HUES64 (cell line): ENCODE measurements at regions not wholly inside any gene's neighbourhood (a gene's known extent, or its start where the extent isn't known, plus 50 kb on each side); places are given as distances from the start of the nearest gene placed in this dataset.

Experiments
- H3K27ac ChIP-seq: 2 replicates; pipeline ENCODE4 v1.7.0; 2013; ENCODE audit warnings: low read depth, low read length, inconsistent platforms
- H3K27me3 ChIP-seq: 2 replicates; pipeline ENCODE4 v1.6.1; 2013; ENCODE audit warnings: mild to moderate bottlenecking, low read length; ENCODE audit not compliant: insufficient read depth
- H3K36me3 ChIP-seq: 2 replicates; pipeline ENCODE4 v1.6.1; 2013; ENCODE audit warnings: mild to moderate bottlenecking, low read length; ENCODE audit not compliant: insufficient read depth
- H3K4me1 ChIP-seq: 2 replicates; pipeline ENCODE4 v1.6.1; 2013; ENCODE audit warnings: mild to moderate bottlenecking, low read length, moderate library complexity; ENCODE audit not compliant: insufficient read depth
- H3K4me3 ChIP-seq: 2 replicates; pipeline ENCODE4 v1.5.1; 2013; ENCODE audit warnings: mild to moderate bottlenecking, low read length, moderate library complexity
- H3K9ac ChIP-seq: 2 replicates; pipeline ENCODE4 v1.6.1; 2013; ENCODE audit warnings: mild to moderate bottlenecking, low read depth, low read length
- H3K9me3 ChIP-seq: 2 replicates; pipeline ENCODE4 v1.6.1; 2013; ENCODE audit warnings: low read depth, low read length; ENCODE audit not compliant: insufficient read depth
- WGBS: fragments of 150-250, 120-280 bp; methylation state at CpG from one replicate; pipeline ENCODE4 v1.1.7; 2013; ENCODE audit warnings: missing lambda C conversion rate; 5-methylcytosine and 5-hydroxymethylcytosine counted together

DNA sequence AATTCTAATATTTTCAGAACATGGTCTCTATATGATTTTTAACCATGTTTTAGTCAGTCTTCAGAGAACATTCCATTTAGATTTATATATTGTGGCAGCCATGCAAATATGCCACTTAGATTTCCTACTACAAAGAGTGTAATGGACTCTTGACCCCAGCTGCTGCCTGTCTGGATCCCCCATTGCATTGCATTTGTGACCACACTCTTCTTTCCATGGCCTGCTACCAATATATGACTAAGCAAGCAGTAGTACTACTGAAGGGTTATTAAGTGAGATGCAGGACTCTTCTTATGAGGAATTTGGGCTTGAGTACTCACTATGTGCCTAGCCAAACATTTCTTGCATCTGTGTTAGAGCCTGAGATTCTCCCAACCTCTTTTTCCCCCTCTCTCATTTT, 306.8 kb downstream of the PDHA2 start:
- no peak overlapping the region for H3K4me3 ChIP-seq
- no peaks in the 10 kb centered on the region for H3K36me3 ChIP-seq
- H3K9ac ChIP-seq: no peak overlapping the region
- no peaks in the 10 kb centered on the region for H3K4me1 ChIP-seq
- H3K27me3 ChIP-seq: no peaks in the 10 kb centered on the region
- H3K9me3 ChIP-seq: no peaks in the 10 kb centered on the region
- no peak overlapping the region for H3K27ac ChIP-seq

DNA sequence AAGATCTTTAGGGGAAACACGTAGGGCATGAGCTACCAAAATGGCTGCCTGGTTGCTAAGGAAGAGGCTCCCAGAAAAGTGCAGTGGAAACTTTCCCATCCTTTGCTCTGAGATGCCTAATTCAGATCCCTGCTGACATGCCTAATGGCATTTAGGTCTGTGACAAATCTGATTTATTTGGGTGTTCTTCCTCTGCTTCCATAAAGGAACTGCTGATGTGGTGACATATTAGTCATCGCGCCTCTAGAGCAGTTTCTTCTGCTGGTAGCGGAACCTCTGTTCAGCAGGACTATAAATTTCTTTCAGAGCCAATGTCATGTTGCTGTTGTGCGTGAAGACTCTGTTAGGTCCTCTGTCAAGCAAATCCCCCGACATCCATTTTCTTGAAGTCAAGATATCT, 310.0 kb downstream of the PDHA2 start:
- no peak overlapping the region for H3K9ac ChIP-seq
- WGBS: 97% methylated on average over 6 of the region's 6 CpGs
- H3K27ac ChIP-seq: no peak overlapping the region
- no peaks in the 10 kb centered on the region for H3K4me1 ChIP-seq
- H3K36me3 ChIP-seq: no peaks in the 10 kb centered on the region
- no peaks in the 10 kb centered on the region for H3K9me3 ChIP-seq
- H3K27me3 ChIP-seq: no peaks in the 10 kb centered on the region
- H3K4me3 ChIP-seq: no peak overlapping the region

DNA sequence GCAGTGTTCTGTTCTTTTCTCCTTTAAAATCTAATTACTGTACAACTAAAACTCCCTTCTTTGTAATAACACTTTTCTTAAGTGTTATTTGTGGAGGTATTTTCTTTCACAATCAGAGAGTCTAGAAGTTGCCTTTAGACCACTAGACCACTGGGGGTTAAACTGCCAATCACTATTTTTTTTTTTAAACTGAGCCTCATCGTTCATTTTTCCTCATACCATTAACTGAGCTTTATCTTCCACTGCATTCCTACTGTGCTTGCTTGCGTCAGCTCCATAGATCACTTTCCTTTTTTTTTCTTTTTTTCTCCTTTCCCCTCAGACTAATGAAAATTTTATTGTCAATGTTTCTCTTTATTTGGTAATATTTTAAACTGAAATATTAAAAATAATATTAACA, 310.6 kb downstream of the PDHA2 start:
- Histone ChIP-seq H3K9ac (no peak overlapping the region), H3K4me1 (no peaks in the 10 kb centered on the region)
- 89% methylated on average over 2 of the region's 2 CpGs for WGBS

DNA sequence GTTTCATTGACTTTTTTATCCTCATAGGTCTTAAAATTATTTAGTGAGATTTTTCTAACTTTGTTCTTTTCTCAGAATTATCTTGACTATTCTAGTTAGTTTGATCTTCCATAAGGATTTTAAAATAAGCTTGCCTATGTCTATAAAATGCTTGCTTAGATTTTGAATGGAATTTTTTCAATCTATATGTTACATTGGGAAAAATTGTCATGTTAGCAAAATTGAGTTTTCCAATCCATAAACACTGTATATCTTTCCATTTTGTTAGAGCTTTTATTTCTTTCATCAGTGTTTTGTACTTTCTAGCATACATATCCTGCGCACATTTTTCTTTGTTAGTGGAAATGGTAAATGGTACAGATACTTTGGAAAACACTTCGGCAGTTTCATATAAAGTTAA, 312.9 kb downstream of the PDHA2 start:
- Histone ChIP-seq H3K9me3 (no peaks in the 10 kb centered on the region), H3K27ac (no peak overlapping the region), H3K27me3 (no peaks in the 10 kb centered on the region), H3K36me3 (no peaks in the 10 kb centered on the region), H3K4me1 (0 out of 2 replicates have a peak, but pooled peaks cover 4% of the 10 kb centered on the region), H3K4me3 (no peak overlapping the region), H3K9ac (no peak overlapping the region)
- 83% methylated on average over 1 of the region's 2 CpGs for WGBS

More for the DNA sequence above, 310.6 kb downstream of the PDHA2 start:
- Histone ChIP-seq H3K27ac (no peak overlapping the region), H3K9me3 (no peaks in the 10 kb centered on the region), H3K4me3 (no peak overlapping the region), H3K27me3 (no peaks in the 10 kb centered on the region), H3K36me3 (no peaks in the 10 kb centered on the region)

DNA sequence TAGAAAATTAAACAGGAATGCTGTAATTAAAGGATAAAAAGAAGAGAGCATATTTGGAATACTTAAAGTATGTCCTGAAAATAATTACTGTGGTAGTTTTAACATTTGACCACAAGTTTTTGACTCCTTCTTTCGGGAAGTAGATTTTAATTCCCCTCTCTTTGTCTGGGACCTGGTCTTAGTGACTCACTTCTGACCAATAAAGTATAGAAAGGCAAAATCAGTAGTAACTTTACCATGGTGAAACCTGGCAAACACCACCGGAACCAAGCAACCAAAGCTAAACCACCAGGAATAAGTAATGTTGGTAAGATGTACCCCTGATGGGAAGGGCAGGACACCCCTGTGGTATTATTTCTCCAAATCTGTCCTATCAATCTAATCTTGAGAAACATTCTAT, 314.8 kb downstream of the PDHA2 start:
- Histone ChIP-seq H3K9ac (no peak overlapping the region), H3K27ac (no peak overlapping the region), H3K27me3 (no peaks in the 10 kb centered on the region), H3K36me3 (no peaks in the 10 kb centered on the region), H3K9me3 (no peaks in the 10 kb centered on the region), H3K4me1 (peaks cover 7% of the 10 kb centered on the region; the same call in 1 of the 2 replicates), H3K4me3 (no peak overlapping the region)
- 100% methylated on average over 1 of the region's 2 CpGs for WGBS

DNA sequence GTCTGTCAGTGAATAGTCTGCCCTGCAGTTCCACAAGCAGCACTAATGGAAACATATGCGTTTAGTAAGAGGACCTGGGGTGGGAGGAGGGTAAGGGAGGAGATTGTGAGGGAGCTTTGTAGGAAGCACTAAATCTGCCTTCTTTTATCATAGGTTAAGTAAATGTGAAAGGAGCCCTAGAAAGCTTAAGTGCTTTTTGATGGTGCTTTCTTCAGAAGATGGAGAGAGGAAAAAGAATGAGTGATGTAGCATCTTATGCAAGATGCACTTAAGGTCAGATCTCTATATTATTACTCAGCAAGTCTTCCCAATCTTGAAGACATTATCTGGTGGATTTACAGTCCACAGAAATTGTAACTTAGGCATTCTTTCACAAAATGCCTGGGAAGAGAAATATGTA, 322.7 kb downstream of the PDHA2 start:
- Histone ChIP-seq H3K36me3 (no peaks in the 10 kb centered on the region), H3K4me3 (no peak overlapping the region), H3K9me3 (no peaks in the 10 kb centered on the region), H3K4me1 (peaks cover 10% of the 10 kb centered on the region; the same call in 1 of the 2 replicates), H3K9ac (no peak overlapping the region), H3K27me3 (no peaks in the 10 kb centered on the region), H3K27ac (no peak overlapping the region)
- 69% methylated on average over 1 of the region's 1 CpG for WGBS

DNA sequence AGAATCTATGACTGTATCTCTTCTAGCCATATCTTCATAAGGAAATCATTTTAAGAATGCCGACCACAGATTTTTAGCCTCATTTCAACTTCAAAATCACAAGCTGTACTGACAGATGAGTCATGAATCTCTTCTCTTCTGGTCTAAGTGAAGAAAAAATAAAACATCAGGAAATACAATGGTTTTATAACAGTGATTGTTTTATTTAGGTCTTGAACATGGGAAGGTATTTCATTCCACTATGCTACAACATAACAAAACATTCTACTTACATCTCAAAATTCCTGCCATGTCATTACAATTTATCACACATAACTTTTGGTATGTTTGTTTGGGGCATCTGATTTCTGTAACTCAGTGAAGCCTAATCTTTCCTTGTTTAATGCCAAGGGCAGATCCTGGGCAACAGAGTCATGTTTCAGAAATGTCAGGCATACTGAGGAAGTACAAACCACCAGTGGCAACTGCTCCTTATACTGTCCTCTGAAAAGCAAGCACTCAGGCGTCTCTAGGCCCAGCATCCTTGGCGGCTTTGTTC, 325.0 kb downstream of the PDHA2 start:
- WGBS: 97% methylated on average over 3 of the region's 3 CpGs
- Histone ChIP-seq H3K36me3 (no peaks in the 10 kb centered on the region), H3K9me3 (no peaks in the 10 kb centered on the region), H3K9ac (no peak overlapping the region), H3K4me3 (no peak overlapping the region), H3K27me3 (no peaks in the 10 kb centered on the region), H3K4me1 (0 out of 2 replicates have a peak, but pooled peaks cover 5% of the 10 kb centered on the region), H3K27ac (no peak overlapping the region)

DNA sequence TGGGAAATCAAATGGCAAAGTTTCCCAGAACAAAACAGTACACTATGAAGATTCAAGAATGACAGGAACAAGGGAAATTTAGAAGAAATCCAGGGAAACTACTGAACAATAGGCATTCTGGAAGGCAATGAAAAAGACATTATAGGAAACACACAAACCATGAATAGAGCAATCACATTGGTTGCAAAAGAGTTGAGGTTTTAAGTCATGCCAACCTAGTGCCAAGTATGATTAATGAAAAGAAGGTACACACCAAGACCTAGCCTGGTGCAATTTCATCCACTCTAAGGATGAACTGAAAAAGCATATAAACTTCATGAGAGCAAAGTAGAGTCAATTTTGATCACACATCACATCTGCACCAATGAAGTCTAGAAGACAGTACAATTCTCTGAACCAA, 326.9 kb downstream of the PDHA2 start:
- Histone ChIP-seq H3K4me3 (no peak overlapping the region), H3K9ac (no peak overlapping the region), H3K27ac (no peak overlapping the region), H3K4me1 (0 out of 2 replicates have a peak, but pooled peaks cover 5% of the 10 kb centered on the region), H3K36me3 (no peaks in the 10 kb centered on the region), H3K27me3 (no peaks in the 10 kb centered on the region), H3K9me3 (no peaks in the 10 kb centered on the region)

DNA sequence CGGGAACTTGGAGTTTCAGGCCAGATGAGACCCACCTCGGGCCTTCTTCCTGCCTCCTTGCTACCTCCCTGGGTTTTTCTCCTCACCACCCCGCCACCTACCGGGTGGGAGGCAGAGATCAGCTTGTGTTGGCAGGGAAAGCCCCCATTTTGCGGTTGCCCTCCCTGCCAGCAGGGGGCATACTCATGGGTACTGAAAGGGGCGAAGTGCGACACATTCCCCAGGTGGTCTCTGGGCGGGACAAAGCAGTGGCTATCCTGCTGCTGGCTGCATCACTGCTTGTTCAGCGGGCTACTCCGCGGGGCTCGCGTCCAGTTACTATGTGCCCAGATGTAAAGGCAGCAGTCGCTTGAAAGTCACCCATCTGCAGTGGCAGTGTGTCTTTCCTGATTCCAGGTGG, 330.3 kb downstream of the PDHA2 start:
- no peaks in the 10 kb centered on the region for H3K4me1 ChIP-seq
- no peaks in the 10 kb centered on the region for H3K36me3 ChIP-seq
- H3K4me3 ChIP-seq: no peak overlapping the region
- 98% methylated on average over 14 of the region's 14 CpGs for WGBS
- no peaks in the 10 kb centered on the region for H3K27me3 ChIP-seq
- no peak overlapping the region for H3K9ac ChIP-seq
- no peak overlapping the region for H3K27ac ChIP-seq
- no peaks in the 10 kb centered on the region for H3K9me3 ChIP-seq

DNA sequence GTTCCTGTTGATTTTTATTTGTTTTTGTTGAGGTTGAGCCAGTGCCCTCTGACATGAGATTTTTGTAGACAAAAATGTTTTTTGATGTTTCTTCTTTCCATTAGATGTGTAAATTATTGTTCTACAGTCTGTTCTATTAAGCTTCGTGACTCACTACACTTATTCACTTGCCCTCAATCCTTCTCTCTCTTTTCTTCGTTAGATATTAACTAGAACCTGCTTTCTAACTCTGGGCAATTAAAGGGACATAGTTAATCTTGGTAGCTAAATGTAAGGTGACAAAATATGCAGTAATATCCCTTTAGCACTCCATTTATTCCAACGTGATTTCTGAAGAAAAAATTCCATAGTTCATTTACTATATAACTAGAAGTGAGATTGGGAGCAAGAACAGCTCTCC, 333.9 kb downstream of the PDHA2 start:
- no peaks in the 10 kb centered on the region for H3K36me3 ChIP-seq
- no peaks in the 10 kb centered on the region for H3K4me1 ChIP-seq
- no peak overlapping the region for H3K4me3 ChIP-seq
- no peaks in the 10 kb centered on the region for H3K9me3 ChIP-seq
- H3K9ac ChIP-seq: no peak overlapping the region
- H3K27me3 ChIP-seq: no peaks in the 10 kb centered on the region
- WGBS: 86% methylated on average over 1 of the region's 3 CpGs
- H3K27ac ChIP-seq: no peak overlapping the region

DNA sequence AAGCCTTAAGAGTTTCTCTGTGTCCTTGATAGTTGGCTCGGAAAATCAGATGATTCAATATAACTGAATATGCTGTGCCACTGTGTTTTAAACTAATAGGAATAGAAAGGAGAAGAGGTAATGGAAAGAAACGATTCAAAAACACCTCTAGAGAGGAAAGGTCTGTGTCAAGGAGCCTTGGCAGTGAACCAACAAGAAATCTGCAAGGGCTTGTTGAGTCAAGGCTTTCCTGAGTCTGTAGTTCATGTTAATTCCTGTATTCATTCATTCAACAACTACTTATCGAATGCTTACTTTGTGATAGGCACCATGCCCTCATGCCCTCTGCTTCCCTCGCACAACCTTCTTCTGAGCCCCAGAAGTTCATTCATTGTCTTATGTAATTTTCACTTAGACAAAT, 336.0 kb downstream of the PDHA2 start:
- Histone ChIP-seq H3K36me3 (no peaks in the 10 kb centered on the region), H3K9ac (no peak overlapping the region), H3K27me3 (no peaks in the 10 kb centered on the region), H3K9me3 (no peaks in the 10 kb centered on the region), H3K4me1 (no peaks in the 10 kb centered on the region), H3K27ac (no peak overlapping the region), H3K4me3 (no peak overlapping the region)
- WGBS: 93% methylated on average over 4 of the region's 4 CpGs

DNA sequence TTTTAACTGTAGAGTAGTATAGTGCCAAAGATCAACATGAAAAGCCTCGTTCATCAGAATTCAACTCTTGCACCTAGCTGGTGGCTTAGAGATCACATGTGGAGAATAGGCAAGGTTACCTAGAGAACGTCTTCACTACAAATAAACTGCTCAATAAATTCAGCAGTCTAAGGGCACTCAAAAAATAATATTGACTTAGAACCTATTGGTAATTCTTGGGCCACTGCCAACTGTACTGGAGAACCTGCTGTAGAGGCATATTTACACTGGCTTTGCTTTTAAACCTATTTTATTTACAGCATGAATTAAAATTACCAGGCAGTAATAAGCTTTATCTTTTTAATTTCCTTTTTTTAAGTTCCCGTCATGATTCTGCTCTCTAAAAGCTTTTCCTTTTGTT, 343.7 kb downstream of the PDHA2 start:
- no peak overlapping the region for H3K4me3 ChIP-seq
- H3K4me1 ChIP-seq: no peaks in the 10 kb centered on the region
- H3K36me3 ChIP-seq: no peaks in the 10 kb centered on the region
- no peak overlapping the region for H3K27ac ChIP-seq
- H3K9ac ChIP-seq: no peak overlapping the region
- H3K27me3 ChIP-seq: no peaks in the 10 kb centered on the region
- 95% methylated on average over 3 of the region's 3 CpGs for WGBS
- no peaks in the 10 kb centered on the region for H3K9me3 ChIP-seq
